Endothelial cell (in vitro differentiated cells): ENCODE measurements at regions not wholly inside any gene's neighbourhood (a gene's known extent, or its start where the extent isn't known, plus 50 kb on each side); places are given as distances from the start of the nearest gene placed in this dataset.

Experiments used
- DNase-seq: peaks from one replicate; pipeline ENCODE4 v3.0.0; 2021; ENCODE audit warnings: low spot score
- H3K27ac Mint-ChIP-seq: one replicate; pipeline ENCODE4 v1.8.0; 2021; ENCODE audit warnings: mixed read lengths, inconsistent platforms; ENCODE audit not compliant: unreplicated experiment
- H3K27me3 Mint-ChIP-seq: one replicate; pipeline ENCODE4 v1.8.0; 2021; ENCODE audit warnings: mild to moderate bottlenecking, moderate library complexity, mixed read lengths, inconsistent platforms; ENCODE audit not compliant: unreplicated experiment
- H3K36me3 Mint-ChIP-seq: one replicate; pipeline ENCODE4 v1.8.0; 2021; ENCODE audit warnings: mild to moderate bottlenecking, low read depth, mixed read lengths, inconsistent platforms; ENCODE audit not compliant: unreplicated experiment
- H3K4me1 Mint-ChIP-seq: one replicate; pipeline ENCODE4 v1.8.0; 2021; ENCODE audit warnings: mild to moderate bottlenecking, mixed read lengths, inconsistent platforms; ENCODE audit not compliant: unreplicated experiment
- H3K4me3 Mint-ChIP-seq: one replicate; pipeline ENCODE4 v1.8.0; 2021; ENCODE audit warnings: mild to moderate bottlenecking, mixed read lengths, inconsistent platforms; ENCODE audit not compliant: unreplicated experiment
- H3K9me3 Mint-ChIP-seq: one replicate; pipeline ENCODE4 v1.8.0; 2021; ENCODE audit warnings: mixed read lengths, inconsistent platforms; ENCODE audit not compliant: unreplicated experiment
- CTCF ChIP-seq: fragments of 200-600 bp; sonication (generic); IDR thresholded peaks from one replicate; pipeline ENCODE4 v1.5.0; 2021; ENCODE audit warnings: antibody characterized with exemption; ENCODE audit not compliant: unreplicated experiment

GRCh38 chr12:91347481-91348214 lies 165.0 kb upstream of the DCN start:
- no peak for TF ChIP-seq CTCF
- DNase-seq = no peak
- Mint-ChIP-seq H3K27me3 (no peaks in the 10 kb centered on the region), H3K4me1 (no peaks in the 10 kb centered on the region), H3K9me3 (no peaks in the 10 kb centered on the region), H3K36me3 (no peaks in the 10 kb centered on the region), H3K27ac (no peak overlapping the region), H3K4me3 (no peak overlapping the region)

- no peak for TF ChIP-seq CTCF
- Mint-ChIP-seq H3K27ac (no peak overlapping the region), H3K27me3 (no peaks in the 10 kb centered on the region), H3K36me3 (no peaks in the 10 kb centered on the region), H3K4me1 (no peaks in the 10 kb centered on the region), H3K4me3 (no peak overlapping the region), H3K9me3 (no peaks in the 10 kb centered on the region)
- no peak for DNase-seq
These were observed 164.2 kb upstream of the DCN start for GRCh38 chr12:91346827-91347226.

- Mint-ChIP-seq H3K36me3 (no peaks in the 10 kb centered on the region), H3K27me3 (no peaks in the 10 kb centered on the region), H3K4me1 (no peaks in the 10 kb centered on the region), H3K4me3 (no peak overlapping the region), H3K9me3 (no peaks in the 10 kb centered on the region), H3K27ac (no peak overlapping the region)
- no peak for DNase-seq
- TF ChIP-seq CTCF = no peak
These were observed 161.8 kb upstream of the DCN start for GRCh38 chr12:91344408-91344807.

- H3K27me3 Mint-ChIP-seq = no peaks in the 10 kb centered on the region
- H3K4me1 Mint-ChIP-seq = no peaks in the 10 kb centered on the region
- DNase-seq = no peak
- no peak overlapping the region for H3K4me3 Mint-ChIP-seq
- H3K36me3 Mint-ChIP-seq = no peaks in the 10 kb centered on the region
- no peak for TF ChIP-seq CTCF
- no peak overlapping the region for H3K27ac Mint-ChIP-seq
- H3K9me3 Mint-ChIP-seq = no peaks in the 10 kb centered on the region
These were observed 160.4 kb upstream of the DCN start for GRCh38 chr12:91343010-91343409.

- Mint-ChIP-seq H3K9me3 (no peaks in the 10 kb centered on the region), H3K4me3 (no peak overlapping the region), H3K36me3 (no peaks in the 10 kb centered on the region), H3K27me3 (no peaks in the 10 kb centered on the region), H3K4me1 (no peaks in the 10 kb centered on the region), H3K27ac (no peak overlapping the region)
- DNase-seq = no peak
- no peak for TF ChIP-seq CTCF
These were observed 156.5 kb upstream of the DCN start for GRCh38 chr12:91339106-91339505.
